SH-SY5Y (cell line): ENCODE measurements at regions not wholly inside any gene's neighbourhood (a gene's known extent, or its start where the extent isn't known, plus 50 kb on each side); places are given as distances from the start of the nearest gene placed in this dataset.

Source experiments
- GATA2 ChIP-seq: IDR thresholded peaks from 2 replicates; pipeline ENCODE4 v1.6.1; 2011; ENCODE audit warnings: mild to moderate bottlenecking, low read depth, low read length
- GATA3 ChIP-seq: IDR thresholded peaks from 2 replicates; pipeline ENCODE4 v1.6.1; 2011; ENCODE audit warnings: low read depth, mild to moderate bottlenecking, low read length, moderate library complexity

- TF ChIP-seq GATA3 = no peak
- TF ChIP-seq GATA2 = no peak
These were observed 59.4 kb downstream of the PITPNM2 start for GRCh38 chr12:123091230-123092150.
